HG03354 (cell line): ENCODE measurements at regions not wholly inside any gene's neighbourhood (a gene's known extent, or its start where the extent isn't known, plus 50 kb on each side); places are given as distances from the start of the nearest gene placed in this dataset.

Experiments
- ATAC-seq: cut with Tn5 transposase; IDR thresholded peaks from one replicate; pipeline ENCODE4 v1.9.1; 2021; ENCODE audit warnings: mild to moderate bottlenecking; ENCODE audit not compliant: unreplicated experiment, poor library complexity, severe bottlenecking

DNA sequence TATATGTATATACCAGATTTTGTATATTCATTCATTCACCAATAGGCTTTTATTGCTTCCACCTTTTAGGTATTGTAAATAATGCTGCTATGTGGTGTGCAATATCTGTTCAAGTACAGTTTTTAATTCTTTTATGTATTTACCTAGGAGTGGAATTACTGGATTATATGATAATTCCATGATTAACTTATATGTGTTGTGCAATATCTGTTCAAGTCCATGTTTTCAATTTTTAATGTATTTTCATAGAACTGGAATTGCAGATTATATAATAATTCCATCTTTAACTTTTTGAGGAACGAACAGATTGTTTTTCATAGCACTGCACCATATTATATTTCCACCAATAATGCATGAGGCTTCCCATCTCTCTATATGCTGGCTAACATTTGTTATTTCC is 50.6 kb upstream of the L3MBTL4 start:
- no peak for ATAC-seq

DNA sequence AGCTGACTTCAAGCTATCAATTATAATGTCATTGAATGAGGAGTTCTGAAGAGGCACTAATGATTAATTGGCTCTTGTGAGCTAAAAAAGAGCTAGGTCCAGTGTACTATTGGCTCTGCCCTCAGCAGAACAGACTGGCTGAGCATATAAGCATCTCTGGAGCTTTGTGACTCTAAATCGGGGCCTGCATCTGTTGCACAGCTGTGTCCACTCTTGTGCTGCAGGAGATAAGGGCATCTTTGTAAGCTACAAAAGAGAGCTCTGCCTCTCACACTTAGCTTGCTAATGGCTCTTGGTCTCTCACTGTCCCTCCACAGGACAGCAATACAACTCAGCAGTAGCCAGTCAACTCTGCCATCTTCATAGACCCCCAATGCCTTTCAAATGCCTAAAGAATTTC is 61.5 kb upstream of the L3MBTL4 start:
- ATAC-seq, result no peak

DNA sequence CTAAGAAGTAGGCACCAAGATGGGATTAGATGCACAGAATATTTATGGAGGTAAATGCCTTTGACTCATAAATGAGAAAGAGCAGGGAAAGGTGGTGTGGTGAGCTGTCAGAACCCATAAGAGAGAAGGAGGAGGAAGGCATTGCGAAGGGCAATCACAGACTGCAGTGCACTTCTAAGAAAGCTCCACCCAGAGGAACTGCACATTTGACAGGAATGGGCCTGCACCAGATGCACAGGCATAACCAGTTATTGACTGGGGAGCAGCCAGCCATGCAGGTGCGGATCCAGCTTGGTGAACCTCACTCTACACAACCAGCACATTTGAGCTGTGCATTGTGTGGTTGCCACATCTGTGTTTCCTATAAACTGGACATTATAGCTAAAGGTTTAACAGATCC is 62.2 kb upstream of the L3MBTL4 start:
- ATAC-seq, result no peak

DNA sequence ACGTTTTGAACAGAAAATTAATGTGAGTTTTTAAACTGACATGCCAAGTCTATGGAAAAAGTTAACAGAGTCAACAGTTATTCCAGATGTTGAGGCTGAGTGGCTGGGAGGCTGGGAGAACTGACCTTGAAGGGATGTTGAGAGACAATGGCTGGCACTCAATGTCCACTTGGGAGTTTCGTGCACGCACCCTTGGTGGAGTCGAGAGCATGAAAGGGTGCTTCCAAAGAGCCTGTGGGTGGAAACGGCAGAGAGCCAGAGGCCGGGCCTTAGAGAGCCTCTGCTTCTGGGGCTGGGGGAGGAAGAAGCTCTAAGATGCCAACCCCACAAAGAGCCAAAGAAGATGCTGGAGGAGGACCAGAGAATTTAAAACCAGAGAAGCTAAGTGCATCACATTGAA is 63.4 kb upstream of the L3MBTL4 start:
- ATAC-seq, result no peak

DNA sequence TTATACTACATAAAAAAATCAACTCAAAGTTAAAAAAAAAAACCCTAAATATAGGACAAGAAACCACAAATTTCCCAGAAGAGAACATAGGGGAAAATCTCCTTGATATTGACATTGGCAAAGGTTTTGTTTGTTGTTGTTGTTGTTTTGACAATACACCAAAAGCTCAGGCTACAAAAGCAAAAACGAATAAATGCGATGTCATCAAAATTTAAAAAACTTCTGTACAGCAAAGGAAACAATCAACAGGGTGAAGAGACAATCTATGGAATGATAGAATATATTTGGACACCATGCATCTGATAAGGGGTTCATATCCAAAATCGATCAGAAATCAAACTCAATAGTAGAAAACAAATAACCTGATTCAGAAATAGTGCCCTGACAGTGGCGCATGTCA is 65.0 kb upstream of the L3MBTL4 start:
- no peak for ATAC-seq

DNA sequence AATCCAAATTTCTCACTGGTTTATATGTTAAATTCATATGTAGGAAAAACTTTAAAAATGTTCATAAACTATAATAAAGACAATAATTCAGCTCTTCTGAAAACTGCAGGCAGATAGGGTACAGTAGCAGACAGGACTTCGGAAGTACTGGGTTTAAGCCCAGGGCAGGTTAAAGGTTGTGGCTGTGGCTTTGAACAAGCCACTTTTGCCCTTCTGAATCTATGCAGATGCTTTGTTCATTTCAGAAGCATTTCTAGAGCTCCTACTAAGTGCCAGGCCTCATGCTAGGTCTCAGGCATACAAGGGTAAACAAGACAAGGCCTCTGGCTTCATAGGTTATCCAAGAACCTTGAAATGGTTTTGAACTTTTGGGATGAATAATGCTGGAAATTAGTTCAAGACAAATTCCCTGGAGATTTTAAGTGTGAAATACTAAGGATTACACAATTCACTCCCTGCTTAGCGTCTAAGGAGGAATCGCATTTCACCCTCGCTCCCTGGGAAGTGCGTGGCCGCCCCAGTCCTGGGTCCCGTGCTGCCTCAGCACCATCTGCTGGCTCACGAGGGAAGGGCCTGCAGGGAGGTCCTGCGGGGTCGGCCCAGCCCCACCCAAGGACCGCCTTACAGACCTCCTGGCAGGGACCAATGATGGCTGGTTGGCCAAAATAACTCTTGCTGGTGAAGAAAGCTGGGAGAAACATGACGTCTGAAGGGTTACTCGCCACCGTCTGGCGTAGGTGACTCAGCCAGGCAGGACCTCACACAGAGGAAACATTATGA is 67.7 kb upstream of the L3MBTL4 start:
- peak; percentile 87 for ATAC-seq

DNA sequence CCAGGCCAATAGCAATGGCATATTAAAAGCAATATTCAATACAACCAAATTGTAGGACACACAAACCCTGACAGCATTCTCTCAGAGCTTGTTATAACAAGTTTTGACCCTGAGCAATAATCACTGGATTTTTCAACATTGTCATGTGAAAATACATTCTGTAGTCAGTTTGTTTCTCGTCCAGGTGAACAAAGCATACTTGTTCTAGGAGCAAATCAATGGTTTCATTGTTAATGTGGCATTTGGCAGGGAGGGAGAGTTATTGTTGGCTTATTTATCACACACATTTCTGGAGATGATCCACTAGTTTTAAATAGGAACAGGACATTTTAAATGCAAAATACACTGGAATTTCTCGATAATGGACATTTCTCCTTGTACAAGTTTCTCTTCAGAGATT is 69.9 kb upstream of the L3MBTL4 start:
- ATAC-seq, result no peak

DNA sequence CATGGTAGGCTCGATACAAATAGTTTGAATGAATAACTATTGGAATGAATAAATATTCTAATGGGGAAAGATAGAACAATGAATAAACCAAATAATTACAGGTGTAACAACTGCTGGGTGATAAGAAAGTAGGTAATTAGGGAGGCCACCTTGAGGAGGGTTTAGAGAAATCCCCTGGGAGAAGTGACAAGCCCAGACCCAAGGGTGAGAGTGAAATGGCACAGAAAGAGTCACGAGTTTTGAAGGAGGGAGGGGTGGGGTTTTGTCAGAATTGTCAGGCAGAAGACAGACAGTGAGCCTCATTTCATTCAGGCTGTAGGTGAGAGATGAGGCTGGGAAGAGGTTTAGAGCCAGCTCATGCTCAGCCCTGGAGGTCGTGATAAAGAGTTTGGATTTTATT is 71.6 kb upstream of the L3MBTL4 start:
- no peak for ATAC-seq

DNA sequence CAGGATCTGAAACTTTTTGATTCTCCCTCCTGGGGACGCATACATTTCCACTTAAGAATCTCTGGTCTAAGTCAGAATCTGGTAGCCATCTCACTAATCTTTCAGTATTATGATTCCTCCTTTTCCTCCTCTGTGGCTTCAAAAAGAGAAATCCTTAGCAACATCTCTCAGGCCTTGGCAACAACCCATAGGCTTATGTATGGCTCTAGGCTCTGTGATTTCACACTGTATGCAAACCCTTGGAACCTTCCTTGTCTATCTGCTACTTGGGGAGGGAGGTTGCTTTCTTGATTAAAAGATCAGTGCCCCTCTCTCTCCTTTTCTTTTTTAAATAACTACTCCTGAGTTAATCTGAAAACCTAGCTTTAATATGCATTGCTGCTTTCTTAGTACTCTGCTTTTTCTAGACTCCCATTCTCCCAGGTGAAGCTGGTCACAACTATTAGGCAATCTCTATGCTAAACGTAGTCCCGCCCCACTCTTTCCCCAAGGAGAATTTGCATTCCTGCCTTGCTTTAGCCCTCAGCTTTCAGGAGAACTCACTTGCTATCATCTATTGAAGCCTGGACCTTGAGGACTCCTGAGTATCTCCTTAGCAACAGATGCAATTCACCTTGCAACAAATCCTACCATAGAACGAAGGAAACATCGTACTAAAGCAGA is 72.2 kb upstream of the L3MBTL4 start:
- ATAC-seq, result no peak

DNA sequence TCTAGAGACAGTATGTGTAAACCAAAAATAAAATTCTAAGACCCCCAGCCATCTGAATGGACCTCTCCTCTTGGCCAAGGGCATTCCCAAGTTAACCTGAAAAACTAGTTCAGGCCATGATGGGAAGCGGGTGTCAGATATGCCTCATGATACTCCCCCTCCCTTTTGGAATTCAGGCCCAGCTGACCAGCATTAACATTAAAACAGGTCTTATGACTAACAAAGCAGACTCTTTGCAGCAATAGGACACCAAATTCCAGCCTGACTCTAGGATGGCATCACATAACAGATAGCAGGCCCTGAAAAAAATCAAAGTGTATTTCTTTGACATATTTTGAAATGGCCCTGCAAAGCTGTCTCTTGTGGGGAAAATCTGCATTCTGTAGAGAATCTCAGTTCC is 73.3 kb upstream of the L3MBTL4 start:
- ATAC-seq, result no peak

DNA sequence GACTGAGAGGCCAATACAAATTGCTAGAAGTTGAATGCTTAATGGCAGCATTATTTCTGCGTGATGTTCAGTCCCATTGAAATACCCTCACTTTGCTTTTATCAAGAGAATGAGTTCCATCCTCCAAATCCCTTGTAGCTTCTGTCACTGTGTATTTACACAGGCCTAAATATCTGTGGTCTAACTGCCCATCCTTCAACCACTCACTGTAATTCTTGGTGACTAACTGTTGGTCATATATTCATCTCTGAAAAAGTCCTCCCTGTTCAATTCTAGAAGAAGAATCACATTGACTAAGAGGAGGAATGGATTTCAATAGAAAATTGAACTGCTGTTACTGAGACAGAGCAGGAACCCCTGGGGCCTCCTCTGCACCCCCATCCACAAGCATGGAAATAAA is 74.2 kb upstream of the L3MBTL4 start:
- no peak for ATAC-seq

DNA sequence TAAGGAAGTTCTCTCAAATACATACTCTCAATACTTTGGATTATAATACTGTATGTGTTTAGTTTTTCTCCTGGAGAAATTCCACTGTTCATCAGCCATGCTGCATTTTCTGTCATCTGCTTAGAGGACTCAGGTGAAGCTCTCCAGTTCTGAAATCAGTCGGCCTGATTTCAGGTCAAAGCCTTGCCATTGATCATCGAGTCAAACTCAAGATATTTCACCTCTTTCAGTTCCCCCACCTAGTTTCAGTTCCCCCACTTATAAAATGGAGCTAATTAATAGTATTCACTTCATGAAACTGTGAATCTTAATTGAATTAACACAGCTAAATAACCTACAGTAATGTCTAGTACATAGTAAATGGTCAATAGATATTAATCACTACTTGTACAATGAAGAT is 75.3 kb upstream of the L3MBTL4 start:
- no peak for ATAC-seq

DNA sequence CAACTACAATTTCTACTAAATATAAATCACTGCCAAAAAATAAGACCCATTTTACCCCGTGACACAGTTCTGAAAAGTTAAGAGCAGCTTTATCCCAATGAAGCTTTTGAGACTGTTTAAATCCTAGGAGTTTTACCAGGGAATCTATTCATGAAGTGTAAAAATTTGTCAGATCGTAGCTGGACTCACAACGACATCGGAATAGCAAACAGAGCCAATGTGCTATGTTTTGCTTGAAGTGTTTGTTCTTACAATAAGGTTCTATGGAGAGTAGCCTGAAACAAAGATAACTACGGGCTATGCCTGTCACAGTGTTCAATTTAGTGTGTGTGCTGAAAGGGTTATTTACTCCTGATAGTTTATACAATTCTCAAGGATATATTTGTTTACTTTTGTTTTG is 78.5 kb upstream of the L3MBTL4 start:
- ATAC-seq, result no peak

DNA sequence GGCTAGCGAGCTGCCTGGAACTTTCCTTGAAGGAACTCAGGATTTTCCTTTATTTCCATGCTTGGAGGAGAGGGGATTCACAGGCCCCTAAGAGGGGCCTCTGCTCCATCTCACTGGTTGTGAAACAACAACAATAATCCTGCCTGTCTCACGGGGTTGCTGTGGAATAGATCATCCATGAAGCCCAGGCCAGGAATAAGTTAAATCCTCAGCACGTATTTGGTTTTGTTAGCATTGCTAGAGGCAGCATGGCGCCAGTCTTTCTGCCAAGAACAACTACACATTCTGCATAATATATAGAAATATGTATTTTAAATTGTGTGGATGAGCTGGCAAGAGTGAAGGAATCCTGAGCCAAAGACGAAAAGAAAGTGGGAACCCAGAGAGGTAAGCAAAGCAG is 80.8 kb upstream of the L3MBTL4 start:
- ATAC-seq, result no peak

DNA sequence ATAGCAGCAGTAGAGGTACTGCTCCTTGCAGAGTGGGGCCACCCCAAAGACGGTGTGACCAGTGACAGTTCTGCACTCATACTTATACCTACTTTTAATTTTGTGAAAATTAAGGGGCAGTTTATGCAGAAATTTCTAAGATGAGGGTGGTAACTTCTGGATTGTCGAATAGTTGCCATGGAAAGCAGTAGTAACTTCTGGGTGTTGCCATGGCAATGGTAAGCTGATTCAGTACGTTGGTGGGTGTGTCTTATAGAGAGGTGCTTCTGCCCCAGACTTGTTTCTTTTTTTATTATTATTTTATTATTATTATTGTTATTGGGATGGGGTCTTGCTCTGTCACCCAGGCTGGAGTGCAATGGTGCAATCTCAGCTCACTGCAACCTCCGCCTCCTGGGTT is 82.8 kb upstream of the L3MBTL4 start:
- ATAC-seq, result no peak

DNA sequence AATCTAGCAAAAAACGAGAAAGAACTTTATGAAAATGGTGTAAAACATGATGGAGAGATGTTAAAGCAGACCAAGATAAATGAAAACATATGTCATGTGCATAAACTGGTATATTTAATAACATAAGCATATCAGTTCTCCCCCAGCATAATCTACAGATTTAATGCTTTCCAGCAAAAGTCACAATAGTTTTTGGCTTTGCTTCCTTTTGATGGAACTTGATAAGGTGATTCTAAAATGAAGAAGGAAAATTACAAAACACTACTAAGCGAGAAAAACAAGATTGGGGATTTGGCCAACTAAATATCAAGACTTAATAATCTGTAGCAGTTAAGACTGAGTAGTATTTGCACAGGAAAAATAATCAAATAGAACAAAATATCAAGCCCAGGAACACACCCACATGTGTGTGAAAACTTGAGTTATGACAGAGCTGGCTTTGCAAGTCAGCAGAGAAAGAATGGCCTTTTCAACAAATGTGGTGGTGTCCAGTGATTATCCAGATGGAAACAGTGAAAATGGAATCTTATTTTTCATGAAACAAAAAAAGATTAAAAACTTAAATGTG is 83.7 kb upstream of the L3MBTL4 start:
- ATAC-seq, result no peak

DNA sequence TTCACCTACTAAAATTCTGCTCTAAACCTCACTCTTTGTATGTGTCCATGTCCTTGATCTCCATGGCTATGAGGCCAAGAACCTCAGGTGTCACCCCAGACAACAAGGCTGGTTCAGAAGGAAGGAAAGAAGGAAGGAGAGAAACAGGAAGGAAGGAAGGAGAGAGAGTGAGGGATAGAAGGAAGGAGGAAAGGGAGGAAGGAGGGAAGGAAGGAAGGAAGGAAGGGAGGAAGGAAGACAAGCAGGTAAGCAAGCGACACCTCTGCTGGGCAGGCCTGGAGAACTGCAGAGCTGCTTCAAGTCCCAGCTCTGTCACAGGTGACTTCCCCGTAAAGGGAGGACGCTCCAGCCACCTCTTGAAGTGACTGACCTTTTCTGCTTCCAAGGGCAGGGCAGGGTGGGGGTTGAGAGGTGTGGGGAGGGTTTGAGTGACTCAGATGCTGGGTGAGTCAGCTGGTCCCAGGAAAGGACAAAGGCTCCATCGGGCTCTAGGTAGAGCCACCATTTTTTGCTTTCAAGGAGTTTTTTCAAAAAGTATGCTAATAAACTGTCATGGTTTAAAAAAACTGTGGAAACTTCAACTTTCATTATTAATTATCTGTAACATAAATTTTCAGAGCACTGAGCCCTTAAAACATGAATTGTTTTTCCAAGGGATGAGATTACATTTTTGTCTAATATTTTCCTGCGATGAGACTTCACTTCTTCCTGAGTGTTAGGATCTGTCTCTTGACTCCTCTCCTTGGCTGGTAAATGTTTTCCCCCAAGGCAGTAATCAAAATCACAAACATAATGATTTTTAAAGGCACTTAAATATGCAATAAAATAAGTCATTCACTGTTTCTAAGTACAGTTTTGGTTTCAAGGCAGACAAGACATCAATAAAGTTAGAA is 90.1 kb upstream of the L3MBTL4 start:
- no peak for ATAC-seq

DNA sequence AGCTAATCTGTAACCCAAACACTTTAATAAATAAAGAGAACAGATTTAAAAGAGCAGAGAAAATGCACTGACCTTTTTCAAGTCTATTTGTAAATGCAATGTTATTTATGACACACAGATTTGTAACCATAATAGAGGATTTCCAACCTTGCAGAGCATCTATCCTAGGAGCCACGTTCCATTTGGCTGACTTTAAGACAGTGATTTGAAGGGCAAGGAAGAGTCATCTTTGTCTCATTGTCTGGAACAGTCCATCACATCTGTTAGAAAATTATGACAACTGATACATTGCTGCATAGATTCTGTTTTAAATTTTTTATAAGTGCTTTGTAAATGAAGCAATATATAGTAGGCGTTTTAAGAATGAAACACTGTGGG is 90.8 kb upstream of the L3MBTL4 start:
- no peak for ATAC-seq

DNA sequence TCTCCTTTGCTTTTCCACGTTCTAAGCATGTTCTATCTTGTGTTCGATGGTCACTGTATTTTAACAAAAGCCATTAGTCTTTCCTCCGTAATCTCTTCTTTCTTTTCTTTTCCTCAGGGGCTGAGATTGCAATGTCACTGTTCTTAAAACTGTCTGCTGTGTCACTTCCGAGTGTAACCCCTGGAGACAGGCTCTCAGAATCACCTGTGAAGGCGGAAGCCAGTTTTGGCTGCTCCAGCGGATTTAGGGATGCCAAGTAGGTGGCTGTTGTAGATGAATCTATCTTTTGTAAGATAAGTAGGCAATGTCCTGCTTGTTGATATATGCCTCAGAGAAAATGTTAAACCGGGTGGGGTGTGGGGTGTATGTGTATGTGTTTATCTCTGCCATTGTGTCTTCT is 94.7 kb upstream of the L3MBTL4 start:
- ATAC-seq, result no peak

DNA sequence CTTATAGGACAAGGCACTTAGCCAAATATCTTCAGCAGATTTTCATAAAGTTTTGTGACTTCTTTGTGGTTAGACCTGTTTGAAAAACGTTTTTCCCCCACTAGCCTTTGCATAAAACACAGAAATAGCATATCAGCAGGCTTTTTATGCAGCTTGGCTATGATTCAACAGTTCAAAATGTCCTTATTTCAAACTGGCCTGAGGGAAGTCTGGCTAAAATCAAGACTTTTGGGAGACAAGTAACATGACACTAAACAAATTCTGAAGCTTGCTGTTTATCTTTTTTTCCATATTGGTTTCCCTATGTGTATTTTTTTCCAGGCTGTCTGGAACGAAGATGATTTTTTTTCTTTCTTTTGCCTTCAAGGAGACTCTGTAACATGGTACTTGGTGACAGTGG is 95.1 kb upstream of the L3MBTL4 start:
- no peak for ATAC-seq
